ENCODE measurements at regions not wholly inside any gene's neighbourhood (a gene's known extent, or its start where the extent isn't known, plus 50 kb on each side); places are given as distances from the start of the nearest gene placed in this dataset.

DNA sequence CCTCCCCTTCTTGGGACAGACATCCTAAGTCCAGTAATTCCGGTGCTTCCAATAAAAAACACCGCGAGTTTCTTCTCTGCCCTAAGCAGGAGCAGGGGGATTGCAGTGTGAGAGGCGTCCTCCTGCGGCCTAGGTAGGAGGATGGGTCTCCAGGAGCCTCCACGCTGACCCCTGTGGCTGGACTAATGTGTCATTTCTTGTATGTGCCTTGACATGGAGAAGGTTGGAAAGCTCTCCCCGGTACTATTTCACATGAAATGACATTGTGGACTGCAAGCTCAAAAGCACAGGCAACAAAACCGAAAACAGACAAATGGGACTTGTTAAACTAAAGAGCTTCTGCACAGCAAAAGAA lies 66.6 kb upstream of the ENPP6 start:
- ATAC-seq (no peak), DNase-seq (no peak)
- TF ChIP-seq CTCF (IDR thresholded peaks at IDR 0.05), result no peak
- Histone ChIP-seq H3K9me3 (no peaks in the 10 kb centered on the region), H3K27ac (peak overlapping the region in 1 of 2 donors; percentile 50), H3K36me3 (no peaks in the 10 kb centered on the region), H3K27me3 (no peaks in the 10 kb centered on the region), H3K4me1 (peaks cover 12 to 34% of the 10 kb centered on the region in 2 donors), H3K4me3 (no peak overlapping the region)
- intact Hi-C loops (cut with DNase I), result no loop called here

- H3K4me3 ChIP-seq, result peak overlapping the region in 1 of 2 donors; percentile 22
- intact Hi-C loops (cut with DNase I), result no loop called here
- TF ChIP-seq CTCF (IDR thresholded peaks at IDR 0.05), result no peak
These were observed 66.1 kb upstream of the ENPP6 start for GRCh38 chr4:184283659-184284335.

DNA sequence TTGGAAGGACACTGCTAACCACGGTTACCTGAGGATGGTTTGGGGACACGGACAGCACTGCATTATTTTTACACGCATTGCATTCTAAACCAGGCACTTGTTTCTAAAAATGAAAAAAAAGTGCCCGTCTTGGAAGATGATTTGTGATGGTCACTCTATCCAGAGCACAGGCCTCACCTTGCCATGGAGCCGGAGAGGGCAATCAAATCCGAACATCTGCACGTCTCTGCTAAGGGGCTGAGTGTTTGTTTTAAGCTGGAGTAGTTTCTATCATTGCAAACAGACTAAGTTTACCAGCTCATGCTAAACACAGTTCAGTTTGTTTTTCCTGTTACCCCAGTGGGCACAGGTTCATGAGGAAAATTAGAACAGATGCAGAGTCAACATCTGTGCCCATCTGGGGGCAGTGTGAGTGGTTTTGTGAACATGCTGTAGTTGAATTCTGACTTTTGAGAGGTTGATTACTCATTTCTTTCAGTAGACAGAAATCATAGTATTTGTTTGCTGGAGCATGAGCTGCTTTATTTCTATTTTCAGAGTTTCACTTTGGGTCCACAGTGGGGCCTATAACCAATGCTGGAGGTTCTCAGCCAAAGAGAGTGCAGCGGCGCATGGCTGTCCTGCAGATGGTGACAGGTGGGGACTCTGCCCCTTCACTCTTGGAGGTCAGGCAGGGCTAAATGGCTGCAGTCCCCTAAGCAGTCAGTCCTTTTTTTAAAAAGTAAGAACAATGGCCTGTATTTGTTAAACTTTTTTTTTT lies 65.4 kb upstream of the ENPP6 start:
- H3K27ac ChIP-seq, result peak overlapping the region; percentile 1 to 40
- DNase-seq, result no peak
- no peaks in the 10 kb centered on the region for H3K36me3 ChIP-seq
- TF ChIP-seq CTCF (IDR thresholded peaks at IDR 0.05), result no peak
- no peaks in the 10 kb centered on the region for H3K9me3 ChIP-seq
- ATAC-seq, result peak; percentile 39
- peaks cover 12 to 34% of the 10 kb centered on the region in 2 donors for H3K4me1 ChIP-seq
- intact Hi-C loops (cut with DNase I), result no loop called here
- no peaks in the 10 kb centered on the region for H3K27me3 ChIP-seq
- H3K4me3 ChIP-seq, result peak overlapping the region in 1 of 2 donors; percentile 22

More at GRCh38 chr4:184283659-184284335, 66.1 kb upstream of the ENPP6 start:
- peak overlapping the region; percentile 40 to 50 for H3K27ac ChIP-seq
- no peaks in the 10 kb centered on the region for H3K9me3 ChIP-seq
- no peak for ATAC-seq
- no peak for DNase-seq
- no peaks in the 10 kb centered on the region for H3K27me3 ChIP-seq
- H3K36me3 ChIP-seq, result no peaks in the 10 kb centered on the region
- H3K4me1 ChIP-seq, result peaks cover 12 to 34% of the 10 kb centered on the region in 2 donors

DNA sequence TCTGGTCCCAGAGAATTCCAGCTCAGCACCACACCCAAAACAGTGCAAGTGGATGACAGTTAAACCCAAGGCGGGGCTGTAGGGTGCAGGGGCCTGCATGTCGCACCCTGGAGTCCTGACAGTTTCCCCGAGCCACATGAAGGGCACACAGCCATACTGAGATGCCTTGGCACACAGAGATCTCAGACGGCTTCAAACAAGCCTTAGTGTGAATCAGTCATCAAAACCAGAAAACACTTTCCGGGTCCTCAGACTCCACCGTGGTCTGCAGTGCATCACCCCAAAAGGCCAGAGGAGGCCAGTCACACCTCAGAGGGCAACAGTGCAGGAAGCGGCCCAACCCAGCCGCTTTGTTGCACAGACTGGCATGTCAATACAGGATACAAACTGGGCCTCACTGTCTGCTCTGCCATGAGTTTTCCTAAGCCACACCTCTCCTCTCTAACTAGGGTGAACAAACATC lies 64.6 kb upstream of the ENPP6 start:
- peak; percentile 93 for ATAC-seq
- H3K36me3 ChIP-seq, result no peaks in the 10 kb centered on the region
- no peaks in the 10 kb centered on the region for H3K9me3 ChIP-seq
- no peak overlapping the region for H3K4me3 ChIP-seq
- intact Hi-C loops (cut with DNase I), result no loop called here
- no peaks in the 10 kb centered on the region for H3K27me3 ChIP-seq
- no peak for TF ChIP-seq CTCF (IDR thresholded peaks at IDR 0.05)
- H3K4me1 ChIP-seq, result peaks cover 12 to 34% of the 10 kb centered on the region in 2 donors
- DNase-seq, result peak in 1 of 4 donors; percentile 32
- H3K27ac ChIP-seq, result peak overlapping the region; percentile 40 to 55

Measured in left lung (tissue), 4 donors.